Eye (tissue), 1 donor: ENCODE measurements at regions not wholly inside any gene's neighbourhood (a gene's known extent, or its start where the extent isn't known, plus 50 kb on each side); places are given as distances from the start of the nearest gene placed in this dataset.
"Not testable (repeated sequence)": the region's sequence is repeated elsewhere in the genome, so short reads cannot be mapped to it uniquely, and the experiment has no call there.

Experiments used
- DNase-seq: peaks from one replicate; pipeline ENCODE4 v3.0.0-alpha.2; 2015

- no peak for DNase-seq
These were observed 655.2 kb upstream of the MAP3K7 start for GRCh38 chr6:91241946-91242613.

DNA sequence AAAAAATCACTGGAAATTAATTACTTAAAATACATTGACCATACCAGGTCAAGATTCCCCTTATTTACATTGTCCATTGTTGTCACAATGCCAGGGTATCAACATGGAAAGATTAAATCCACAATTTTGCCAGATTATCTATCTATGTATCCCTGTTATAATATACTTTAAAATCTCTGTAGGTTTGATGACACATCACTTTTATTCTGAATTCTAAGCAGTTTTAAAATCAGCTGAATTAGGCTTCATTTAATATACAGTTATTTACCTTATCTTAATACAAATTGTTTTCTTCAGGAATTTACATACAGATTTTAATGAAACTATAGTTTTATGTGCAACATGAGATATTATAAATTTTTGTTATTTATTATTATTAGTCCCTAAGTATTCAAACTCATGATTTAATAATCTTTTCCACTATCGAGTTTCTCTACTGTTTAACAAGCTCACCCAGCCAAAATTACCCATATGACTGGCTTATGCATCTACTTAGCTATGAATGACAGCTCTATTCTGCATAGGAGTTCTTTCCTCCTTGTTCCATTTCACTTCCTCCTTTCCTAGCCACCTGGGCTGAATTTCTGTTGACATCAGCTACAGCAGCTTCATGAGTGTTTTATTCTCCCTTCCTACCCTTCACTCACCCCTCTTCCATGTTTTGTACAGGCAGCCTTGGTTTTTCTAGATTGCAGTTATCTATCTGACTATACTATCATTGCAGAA lies 654.2 kb upstream of the MAP3K7 start:
- DNase-seq: no peak

DNA sequence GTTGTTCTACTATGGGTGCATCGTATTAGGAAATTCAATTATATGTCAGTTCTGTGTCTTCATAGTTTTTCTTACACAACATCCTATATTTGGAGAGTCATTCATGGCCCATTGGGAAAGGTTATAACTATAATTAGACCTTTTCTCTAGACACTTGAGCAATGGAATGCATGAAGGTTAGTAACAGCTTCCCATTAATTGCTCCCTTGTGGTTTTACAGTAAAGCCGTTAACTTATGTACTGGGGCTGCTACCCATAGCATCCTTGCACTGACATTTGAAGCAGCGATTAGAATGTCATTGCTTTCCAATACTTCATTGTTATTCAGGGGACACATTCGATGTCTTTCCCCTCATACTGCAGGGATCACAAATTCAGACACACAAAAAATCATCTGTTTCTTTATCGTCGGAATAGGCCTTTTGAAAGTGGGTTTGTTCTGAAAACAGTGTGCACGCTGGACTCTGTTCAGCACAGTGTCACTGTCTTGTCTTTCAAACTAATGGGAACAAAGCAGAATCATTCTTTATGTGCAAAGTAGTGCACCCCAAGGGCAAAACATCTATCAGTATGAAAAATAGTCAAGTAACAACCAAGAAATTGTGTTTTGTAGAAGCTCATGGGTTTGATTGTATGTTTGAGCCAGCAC lies 634.3 kb upstream of the MAP3K7 start:
- no peak for DNase-seq

- DNase-seq: no peak
These were observed 626.5 kb upstream of the MAP3K7 start for GRCh38 chr6:91213229-91213901.

DNA sequence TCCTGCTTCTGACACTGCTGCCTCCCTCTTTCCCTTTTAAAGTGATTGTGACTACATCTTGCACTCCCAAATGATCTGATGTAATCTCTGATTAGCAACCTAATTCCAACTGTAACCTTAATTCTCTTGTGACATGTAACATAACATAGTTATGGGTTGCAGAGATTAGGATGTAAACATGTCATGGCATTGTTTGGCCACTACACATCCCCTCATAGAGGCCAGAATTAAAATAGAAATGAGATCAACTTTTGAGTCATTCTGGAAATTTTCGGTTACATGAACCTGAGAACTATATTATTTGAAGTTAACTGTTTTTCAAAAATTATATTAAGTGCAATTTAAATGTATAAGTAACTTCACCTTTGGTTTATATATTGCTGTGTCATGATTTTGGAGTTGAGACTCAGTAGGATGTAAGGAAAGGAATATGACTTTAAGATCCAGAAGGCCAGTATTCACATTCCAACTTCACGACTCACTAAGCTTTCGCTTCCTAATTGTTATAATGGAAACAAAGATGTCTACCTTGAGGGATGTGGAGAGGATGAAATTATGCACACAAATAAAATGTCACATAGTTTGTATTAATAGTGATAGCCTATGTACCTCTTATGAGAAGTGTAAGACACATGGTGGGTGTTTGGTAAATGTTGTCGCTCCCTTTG lies 611.9 kb upstream of the MAP3K7 start:
- DNase-seq: no peak

DNA sequence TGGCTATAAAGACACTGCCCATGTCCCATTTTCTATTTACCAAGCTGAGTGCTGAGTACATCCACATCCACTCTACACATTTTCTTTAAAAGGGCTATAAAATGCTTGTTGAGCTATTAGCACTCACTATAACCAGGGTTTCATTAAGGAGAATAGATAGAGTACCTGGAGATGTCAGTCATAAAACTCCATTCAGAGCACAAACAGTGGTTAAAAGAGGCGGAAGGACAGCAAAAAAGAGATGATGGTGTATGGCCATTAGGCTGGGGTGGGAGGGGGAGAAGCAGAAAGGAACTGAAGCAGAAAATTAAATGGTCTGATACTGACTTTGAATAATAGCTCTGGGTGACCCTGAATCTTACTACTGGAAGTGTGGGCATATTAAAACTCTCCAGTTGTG lies 609.9 kb upstream of the MAP3K7 start:
- no peak for DNase-seq

- no peak for DNase-seq
These were observed 606.6 kb upstream of the MAP3K7 start for GRCh38 chr6:91193446-91193845.

GRCh38 chr6:91190041-91190440 lies 603.2 kb upstream of the MAP3K7 start:
- DNase-seq: not testable (repeated sequence)

GRCh38 chr6:91185072-91185471 lies 598.2 kb upstream of the MAP3K7 start:
- no peak for DNase-seq

GRCh38 chr6:91181416-91181815 lies 594.5 kb upstream of the MAP3K7 start:
- no peak for DNase-seq

DNA sequence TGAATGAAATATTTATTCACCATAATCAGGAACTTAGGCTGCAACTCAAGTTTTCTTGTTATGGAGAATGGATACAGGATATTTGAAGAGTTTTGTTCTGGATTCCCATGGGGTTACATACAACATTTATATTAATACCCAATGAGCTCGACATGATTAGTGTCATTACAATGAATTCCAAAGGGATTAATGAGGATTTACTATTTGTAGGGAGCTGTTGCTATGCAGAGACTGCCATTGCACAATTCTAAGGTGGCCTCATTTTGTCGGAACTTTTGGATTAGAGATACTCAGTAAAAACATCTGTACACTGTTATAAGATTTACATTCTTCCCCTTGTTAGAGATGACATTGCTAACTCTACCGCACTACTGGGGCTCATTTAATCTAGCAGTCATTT lies 586.8 kb upstream of the MAP3K7 start:
- DNase-seq: no peak

GRCh38 chr6:91173186-91173585 lies 586.3 kb upstream of the MAP3K7 start:
- DNase-seq: no peak

DNA sequence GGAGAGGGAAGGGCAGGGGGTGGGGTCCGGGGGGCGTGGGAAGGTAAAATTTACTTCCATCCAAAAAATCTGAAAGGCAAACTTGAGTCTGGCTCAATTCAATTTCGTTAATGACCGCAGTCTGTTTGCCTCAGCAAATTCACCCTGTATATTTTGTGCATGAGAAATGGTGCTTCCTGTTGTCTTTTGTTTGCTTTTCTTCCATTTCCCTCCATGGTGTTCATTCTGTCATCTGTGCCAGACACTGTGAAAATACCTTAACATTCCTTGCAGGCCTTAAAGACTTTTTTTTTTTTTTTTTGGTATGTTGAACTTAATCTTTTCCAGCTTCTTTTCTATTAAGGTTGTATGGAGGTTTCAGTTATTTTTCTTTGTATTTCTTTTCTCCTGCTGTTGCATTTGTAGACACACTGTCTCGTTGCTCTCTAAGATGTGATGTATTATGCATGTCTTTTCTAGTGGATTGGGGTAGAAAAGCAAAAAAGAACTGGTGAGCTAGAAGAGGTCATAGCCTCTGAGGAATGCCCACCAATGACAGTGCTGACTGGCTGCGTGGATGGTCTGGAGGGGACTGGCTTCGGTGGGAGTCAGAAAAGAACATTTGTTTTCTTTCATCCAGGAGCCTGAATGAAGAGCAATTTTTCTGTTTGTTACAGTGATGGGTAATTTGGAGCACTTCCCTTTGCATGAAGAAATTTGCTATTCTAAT lies 585.0 kb upstream of the MAP3K7 start:
- DNase-seq: no peak

DNA sequence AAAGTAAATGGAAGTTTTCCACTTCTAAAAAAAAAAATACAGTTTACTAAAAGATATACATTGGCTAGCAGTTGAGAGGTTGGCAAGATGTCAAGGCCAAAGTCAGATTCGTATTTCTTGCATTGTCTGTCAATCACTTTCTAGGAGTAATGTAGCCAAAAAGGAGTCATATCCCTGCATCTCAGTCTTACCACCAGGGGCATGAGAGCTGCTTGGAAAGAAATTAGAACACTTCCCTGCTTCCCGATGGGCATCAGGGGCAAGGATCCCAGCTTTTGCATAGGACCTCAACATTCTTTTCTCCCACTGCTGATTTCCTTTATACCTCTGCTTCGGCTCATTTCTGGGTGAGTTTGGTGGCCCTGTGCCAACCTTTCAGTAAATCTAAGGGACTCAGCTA lies 581.0 kb upstream of the MAP3K7 start:
- peak; percentile 23 for DNase-seq

GRCh38 chr6:91166271-91167046 lies 579.6 kb upstream of the MAP3K7 start:
- no peak for DNase-seq

DNA sequence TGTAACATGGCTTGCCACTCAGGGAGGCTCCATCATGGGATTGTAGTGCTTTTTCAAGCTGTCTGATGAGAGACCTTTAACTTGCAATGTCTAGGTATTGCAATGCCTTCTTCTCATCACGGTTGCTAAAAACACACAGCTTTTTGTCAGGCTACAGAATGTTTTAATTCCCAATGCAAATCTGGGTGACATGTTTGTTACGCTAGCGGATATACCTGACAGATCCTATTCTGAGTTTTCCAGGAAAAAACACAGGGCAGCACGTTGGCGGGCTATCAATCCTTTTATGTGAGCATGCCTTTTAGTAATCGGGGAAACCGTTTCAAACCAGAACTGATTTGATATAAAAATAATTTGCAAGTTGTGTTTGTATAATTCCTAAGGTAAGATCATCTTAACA lies 577.2 kb upstream of the MAP3K7 start:
- no peak for DNase-seq

DNA sequence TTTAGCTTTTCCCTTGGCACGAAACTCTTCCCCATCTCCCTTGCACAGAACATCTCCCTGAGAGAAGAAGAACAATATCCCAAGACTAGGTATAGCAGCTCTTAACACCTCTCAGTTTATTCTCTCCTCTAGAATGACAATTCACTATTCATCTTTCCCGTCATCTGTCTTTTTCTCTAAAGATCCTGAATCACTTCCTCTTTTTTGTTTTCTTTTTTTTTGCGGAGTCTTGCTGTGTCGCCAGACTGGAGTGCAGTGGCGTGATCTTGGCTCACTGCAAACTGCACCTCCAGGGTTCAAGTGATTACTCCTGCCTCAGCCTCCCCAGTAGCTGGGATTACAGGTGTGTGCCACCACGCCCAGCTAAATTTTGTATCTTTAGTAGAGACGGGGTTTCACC lies 574.4 kb upstream of the MAP3K7 start:
- no peak for DNase-seq

DNA sequence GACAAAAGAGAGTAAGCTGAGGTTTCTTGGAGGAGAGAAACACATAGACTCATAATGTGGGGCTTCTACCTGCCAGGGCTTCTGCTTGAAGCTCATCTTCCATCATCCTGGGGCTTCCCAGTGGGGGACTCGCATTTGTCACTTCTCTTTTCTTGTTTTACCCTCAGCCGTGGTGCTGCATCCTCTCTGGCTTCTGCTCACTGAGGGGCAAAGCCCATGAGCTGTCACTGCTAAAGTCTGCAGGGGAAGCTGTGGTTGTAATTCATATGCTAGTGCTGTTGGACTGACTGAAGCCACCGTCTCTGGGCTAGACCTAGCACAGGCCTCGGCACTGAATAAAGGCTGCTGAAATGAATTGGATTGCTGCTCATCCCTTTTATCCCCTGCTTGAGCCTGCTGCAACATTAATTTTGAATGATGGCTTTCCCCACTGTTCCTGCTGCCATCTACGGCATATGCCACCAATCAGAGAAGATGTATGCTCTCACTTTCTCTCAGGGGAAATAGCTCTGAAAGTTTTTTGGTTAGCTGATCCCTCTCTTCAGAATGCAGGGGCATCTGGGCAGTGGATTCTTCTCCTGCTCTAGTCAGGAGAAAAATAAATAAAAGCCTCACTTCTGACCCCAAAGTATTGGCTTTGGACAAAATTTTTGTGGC lies 568.4 kb upstream of the MAP3K7 start:
- DNase-seq: no peak

DNA sequence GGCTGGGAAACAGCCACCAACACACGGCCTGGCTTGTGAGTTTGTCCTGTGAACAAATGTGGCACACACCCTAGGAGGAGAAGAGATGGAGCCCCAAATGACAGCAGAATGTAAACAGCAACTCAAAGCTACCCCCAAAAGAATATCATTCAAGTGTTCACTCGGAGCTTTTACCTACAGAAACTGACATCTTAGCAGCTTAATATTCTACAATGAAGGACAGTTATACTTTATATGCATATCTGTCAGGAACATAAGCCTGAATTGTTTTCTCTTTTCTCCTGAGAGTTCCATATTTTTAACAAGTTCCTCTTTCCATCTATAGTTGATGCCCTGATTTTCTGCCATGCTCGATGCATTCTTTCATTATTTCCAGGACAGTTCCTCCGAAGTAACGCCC lies 566.0 kb upstream of the MAP3K7 start:
- no peak for DNase-seq

GRCh38 chr6:91149956-91150705 lies 563.3 kb upstream of the MAP3K7 start:
- peak; percentile 40 for DNase-seq
